Fibroblast of lung (primary cell): ENCODE measurements at regions not wholly inside any gene's neighbourhood (a gene's known extent, or its start where the extent isn't known, plus 50 kb on each side); places are given as distances from the start of the nearest gene placed in this dataset.

Experiments used
- EZH2 ChIP-seq: IDR thresholded peaks from 2 replicates; pipeline ENCODE4 v1.5.1; 2012; ENCODE audit warnings: low read length, control low read depth, mild to moderate bottlenecking; ENCODE audit errors: missing control alignments
- TF ChIP-seq, protein P1 (sequence below), 2 donors: IDR thresholded peaks in 1 of 2; conservative IDR thresholded peaks in 1 of 2; 1 replicate in 1 of 2; 2 replicates in 1 of 2; pipeline ENCODE4 v1.5.1; 2011 to 2012; ENCODE audit warnings: low read length in 2 of 2, control low read depth in 1 of 2, inconsistent platforms in 1 of 2, low read depth in 1 of 2, mild to moderate bottlenecking in 1 of 2

- TF ChIP-seq EZH2, result no peak
- TF ChIP-seq, protein P1, sequence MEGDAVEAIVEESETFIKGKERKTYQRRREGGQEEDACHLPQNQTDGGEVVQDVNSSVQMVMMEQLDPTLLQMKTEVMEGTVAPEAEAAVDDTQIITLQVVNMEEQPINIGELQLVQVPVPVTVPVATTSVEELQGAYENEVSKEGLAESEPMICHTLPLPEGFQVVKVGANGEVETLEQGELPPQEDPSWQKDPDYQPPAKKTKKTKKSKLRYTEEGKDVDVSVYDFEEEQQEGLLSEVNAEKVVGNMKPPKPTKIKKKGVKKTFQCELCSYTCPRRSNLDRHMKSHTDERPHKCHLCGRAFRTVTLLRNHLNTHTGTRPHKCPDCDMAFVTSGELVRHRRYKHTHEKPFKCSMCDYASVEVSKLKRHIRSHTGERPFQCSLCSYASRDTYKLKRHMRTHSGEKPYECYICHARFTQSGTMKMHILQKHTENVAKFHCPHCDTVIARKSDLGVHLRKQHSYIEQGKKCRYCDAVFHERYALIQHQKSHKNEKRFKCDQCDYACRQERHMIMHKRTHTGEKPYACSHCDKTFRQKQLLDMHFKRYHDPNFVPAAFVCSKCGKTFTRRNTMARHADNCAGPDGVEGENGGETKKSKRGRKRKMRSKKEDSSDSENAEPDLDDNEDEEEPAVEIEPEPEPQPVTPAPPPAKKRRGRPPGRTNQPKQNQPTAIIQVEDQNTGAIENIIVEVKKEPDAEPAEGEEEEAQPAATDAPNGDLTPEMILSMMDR (conservative IDR thresholded peaks at IDR 0.05 in 1 of 2, IDR thresholded peaks at IDR 0.05 in 1 of 2; ENCODE audit: low read depth in 1 of 2, low read length in 2 of 2), result no peak
Measured at GRCh38 chr4:152011469-152011868, 250.7 kb upstream of the GATB start.
